ENCODE measurements at regions not wholly inside any gene's neighbourhood (a gene's known extent, or its start where the extent isn't known, plus 50 kb on each side); places are given as distances from the start of the nearest gene placed in this dataset.

- TF ChIP-seq, protein P1, sequence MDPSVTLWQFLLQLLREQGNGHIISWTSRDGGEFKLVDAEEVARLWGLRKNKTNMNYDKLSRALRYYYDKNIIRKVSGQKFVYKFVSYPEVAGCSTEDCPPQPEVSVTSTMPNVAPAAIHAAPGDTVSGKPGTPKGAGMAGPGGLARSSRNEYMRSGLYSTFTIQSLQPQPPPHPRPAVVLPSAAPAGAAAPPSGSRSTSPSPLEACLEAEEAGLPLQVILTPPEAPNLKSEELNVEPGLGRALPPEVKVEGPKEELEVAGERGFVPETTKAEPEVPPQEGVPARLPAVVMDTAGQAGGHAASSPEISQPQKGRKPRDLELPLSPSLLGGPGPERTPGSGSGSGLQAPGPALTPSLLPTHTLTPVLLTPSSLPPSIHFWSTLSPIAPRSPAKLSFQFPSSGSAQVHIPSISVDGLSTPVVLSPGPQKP (IDR thresholded peaks at IDR 0.05; ENCODE audit: borderline replicate concordance, low read depth, low read length) = no peak
- TF ChIP-seq SMC3 (IDR thresholded peaks at IDR 0.05; ENCODE audit: low read depth, low read length) = no peak
Observed at GRCh38 chr6:163710532-163711470, 296.3 kb downstream of the QKI start (continued).

GRCh38 chr6:163709693-163710092 lies 295.2 kb downstream of the QKI start:
- Histone ChIP-seq H4K20me1 (ENCODE audit: insufficient read depth, low read length) (no peaks in the 10 kb centered on the region), H3K79me1 (ENCODE audit: low read depth in 1 of 2, low read length in 2 of 2) (no peaks in the 10 kb centered on the region), H3K4me2 (ENCODE audit: low read depth, low read length) (no peak overlapping the region), H3K9me3 (ENCODE audit: control insufficient read depth, insufficient read depth, low read length) (no peaks in the 10 kb centered on the region; the same call in 1 of the 2 replicates), H2BK120ac (ENCODE audit: low read depth, low read length) (no peak overlapping the region), H3K4me3 (ENCODE audit: insufficient read depth, low read depth, low read length) (no peak overlapping the region), H2AK9ac (replicated peaks; ENCODE audit: low read depth, low read length, poor library complexity) (no peak overlapping the region), H2BK5ac (ENCODE audit: low read depth, low read length, poor library complexity, severe bottlenecking) (no peak overlapping the region), H2AFZ (replicated peaks; ENCODE audit: low read length, poor library complexity) (no peak overlapping the region), H4K8ac (ENCODE audit: low read depth in 2 of 2, low read length in 2 of 2) (no peak overlapping the region), H3K14ac (replicated peaks; ENCODE audit: low read depth, low read length) (no peak overlapping the region), H2BK15ac (ENCODE audit: low read depth, low read length) (no peak overlapping the region), H3K4me1 (ENCODE audit: control insufficient read depth, insufficient read depth, low read length) (0 out of 2 replicates have a peak, but pooled peaks cover 1% of the 10 kb centered on the region), H3K56ac (ENCODE audit: extremely low read depth, insufficient read depth, low read length) (no peak overlapping the region), H4K5ac (ENCODE audit: low read depth, low read length) (no peak overlapping the region), H3K9me1 (ENCODE audit: insufficient read depth, low read length) (no peaks in the 10 kb centered on the region), H3K23ac (ENCODE audit: low read depth, low read length) (no peak overlapping the region), H2AK5ac (ENCODE audit: low read depth, low read length) (no peak overlapping the region), H3K9ac (ENCODE audit: low read depth, low read length) (no peak overlapping the region), H3K27ac (ENCODE audit: insufficient read depth, low read length) (no peak overlapping the region), H3K4ac (ENCODE audit: low read depth, low read length) (no peak overlapping the region), H2BK20ac (ENCODE audit: low read depth, low read length) (no peak overlapping the region), H4K91ac (ENCODE audit: insufficient read depth, low read depth, low read length) (no peak overlapping the region), H3K36me3 (ENCODE audit: control insufficient read depth, insufficient read depth, low read length) (no peaks in the 10 kb centered on the region), H3K18ac (ENCODE audit: low read depth, low read length) (no peak overlapping the region), H3K27me3 (ENCODE audit: control insufficient read depth, insufficient read depth, low read length) (peaks cover 4% of the 10 kb centered on the region)
- dilution Hi-C loops (cut with HindIII; ENCODE audit: low sequenced_read_pairs, unreplicated experiment) (no loop called here), in situ Hi-C loops (cut with MboI; ENCODE audit: low sequenced_read_pairs) (no loop called here), intact Hi-C loops (cut with micrococcal nuclease) (no loop called here)
- ChIA-PET POLR2A (ENCODE audit: unreplicated experiment) (interaction anchor here (0.6 kb wide), 1 partner anchor 213 kb away, joined by 4 read pairs; no protein-coding TSS in a partner anchor), CTCF (no interaction called here)
- no TSS peak for BruUV-seq (replicated peaks)
- WGBS, 2 experiments (ENCODE audit: extremely low coverage in 2 of 2, insufficient read length in 1 of 2) = 39% methylated on average over 2 of the region's 3 CpGs; no CpG with 5 or more reads in 1 of the 2 experiments
- no peak for DNase-seq
- ATAC-seq (ENCODE audit: low read depth) = no peak
- TF ChIP-seq MXI1 (IDR thresholded peaks at IDR 0.05; ENCODE audit: borderline replicate concordance, low read depth, low read length) = no peak

Measured in IMR-90 (cell line).